Mesendoderm (in vitro differentiated cells): ENCODE measurements at regions not wholly inside any gene's neighbourhood (a gene's known extent, or its start where the extent isn't known, plus 50 kb on each side); places are given as distances from the start of the nearest gene placed in this dataset.

Experiments used
- DNase-seq: peaks from one replicate; pipeline ENCODE4 v3.0.0; 2013
- H2AK5ac ChIP-seq: 2 replicates; pipeline ENCODE4 v1.6.1; 2013; ENCODE audit warnings: low read length, inconsistent platforms
- H2BK120ac ChIP-seq: 2 replicates; pipeline ENCODE4 v1.6.1; 2013; ENCODE audit warnings: low read depth, mild to moderate bottlenecking, low read length, moderate library complexity, mixed read lengths
- H2BK15ac ChIP-seq: replicated peaks from 2 replicates; pipeline ENCODE4 v1.6.1; 2013; ENCODE audit warnings: low read depth, mild to moderate bottlenecking, moderate library complexity
- H2BK5ac ChIP-seq: 2 replicates; pipeline ENCODE4 v1.6.1; 2013; ENCODE audit warnings: low read length, inconsistent platforms
- H3K18ac ChIP-seq: 2 replicates; pipeline ENCODE4 v1.6.1; 2013; ENCODE audit warnings: mild to moderate bottlenecking, low read length, mixed read lengths
- H3K23ac ChIP-seq: one replicate; pipeline ENCODE4 v1.6.1; 2013; ENCODE audit warnings: low read length
- H3K27ac ChIP-seq: 2 replicates; pipeline ENCODE4 v1.5.1; 2013; ENCODE audit warnings: low read depth, mild to moderate bottlenecking, inconsistent platforms, low read length, moderate library complexity
- H3K27me3 ChIP-seq: 2 replicates; pipeline ENCODE4 v1.6.1; 2013; ENCODE audit warnings: low read length, control low read depth, mild to moderate bottlenecking, inconsistent platforms; ENCODE audit not compliant: insufficient read depth, poor library complexity
- H3K36me3 ChIP-seq: 2 replicates; pipeline ENCODE4 v1.6.1; 2013; ENCODE audit warnings: low read length, inconsistent platforms; ENCODE audit not compliant: control insufficient read depth, insufficient read depth
- H3K4ac ChIP-seq: one replicate; pipeline ENCODE4 v1.6.1; 2013; ENCODE audit warnings: low read depth, mild to moderate bottlenecking, low read length, moderate library complexity
- H3K4me1 ChIP-seq: 2 replicates; pipeline ENCODE4 v1.6.1; 2013; ENCODE audit warnings: low read depth, low read length, inconsistent platforms; ENCODE audit not compliant: control insufficient read depth
- H3K4me2 ChIP-seq: 2 replicates; pipeline ENCODE4 v1.6.1; 2013; ENCODE audit warnings: low read length
- H3K4me3 ChIP-seq: 2 replicates; pipeline ENCODE4 v1.5.1; 2013; ENCODE audit warnings: mild to moderate bottlenecking, low read length
- H3K56ac ChIP-seq: one replicate; pipeline ENCODE4 v1.6.1; 2013; ENCODE audit warnings: low read length
- H3K79me1 ChIP-seq: 2 replicates; pipeline ENCODE4 v1.6.1; 2013; ENCODE audit warnings: low read length, inconsistent platforms
- H3K79me2 ChIP-seq: 2 replicates; pipeline ENCODE4 v1.6.1; 2013; ENCODE audit warnings: mild to moderate bottlenecking, low read length; ENCODE audit not compliant: control insufficient read depth, insufficient read depth
- H3K9ac ChIP-seq: 2 replicates; pipeline ENCODE4 v1.6.1; 2013; ENCODE audit warnings: low read length, inconsistent platforms
- H4K5ac ChIP-seq: one replicate; pipeline ENCODE4 v1.6.1; 2013; ENCODE audit warnings: low read length
- H4K8ac ChIP-seq: one replicate; pipeline ENCODE4 v1.6.1; 2013; ENCODE audit warnings: low read depth, mild to moderate bottlenecking, control low read depth, low read length, moderate library complexity
- WGBS: extraction: QIAGEN DNeasy Blood & Tissue Kit; methylation state at CpG from one replicate; pipeline ENCODE4 v1.1.7; 2013; ENCODE audit warnings: low lambda C conversion rate, missing lambda C conversion rate; ENCODE audit not compliant: insufficient coverage; ENCODE audit errors: extremely low coverage; 5-methylcytosine and 5-hydroxymethylcytosine counted together

DNA sequence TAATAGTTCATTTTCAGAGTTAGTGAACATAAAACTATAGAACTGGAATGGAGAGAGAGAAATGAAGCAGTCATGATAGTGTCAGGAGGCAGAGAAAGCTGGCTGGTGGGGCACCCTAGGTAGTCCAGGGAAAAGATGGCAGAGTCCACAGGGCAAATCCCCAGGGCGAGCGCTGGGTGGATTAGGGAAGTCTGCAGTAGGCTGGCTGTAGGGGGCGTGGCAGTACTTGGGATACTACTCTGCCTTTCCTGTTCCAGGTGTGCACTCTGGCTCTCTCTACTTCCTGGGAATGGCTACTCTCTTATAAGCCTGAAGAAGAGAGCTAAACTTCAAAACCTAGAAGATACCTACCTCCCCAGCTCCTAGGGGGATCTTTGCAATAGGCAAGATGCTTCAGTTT lies 232.9 kb upstream of the SLC10A2 start:
- no peak overlapping the region for H3K27ac ChIP-seq
- H2BK15ac ChIP-seq, result no peak overlapping the region
- H2AK5ac ChIP-seq, result no peak overlapping the region
- H2BK5ac ChIP-seq, result no peak overlapping the region
- no peak overlapping the region for H3K4me3 ChIP-seq
- no peak overlapping the region for H3K18ac ChIP-seq
- no peak overlapping the region for H3K56ac ChIP-seq
- H3K36me3 ChIP-seq, result no peaks in the 10 kb centered on the region
- no peak overlapping the region for H3K4ac ChIP-seq
- H3K79me2 ChIP-seq, result no peaks in the 10 kb centered on the region
- no peaks in the 10 kb centered on the region for H3K4me1 ChIP-seq
- peak; percentile 70 for DNase-seq
- no CpG with 5 or more reads among the region's 3 CpGs for WGBS
- H3K27me3 ChIP-seq, result no peaks in the 10 kb centered on the region
- no peak overlapping the region for H2BK120ac ChIP-seq
- no peaks in the 10 kb centered on the region for H3K79me1 ChIP-seq
- no peak overlapping the region for H4K5ac ChIP-seq
- H3K4me2 ChIP-seq, result no peak overlapping the region
- H3K23ac ChIP-seq, result no peak overlapping the region
- H4K8ac ChIP-seq, result no peak overlapping the region
- H3K9ac ChIP-seq, result no peak overlapping the region

DNA sequence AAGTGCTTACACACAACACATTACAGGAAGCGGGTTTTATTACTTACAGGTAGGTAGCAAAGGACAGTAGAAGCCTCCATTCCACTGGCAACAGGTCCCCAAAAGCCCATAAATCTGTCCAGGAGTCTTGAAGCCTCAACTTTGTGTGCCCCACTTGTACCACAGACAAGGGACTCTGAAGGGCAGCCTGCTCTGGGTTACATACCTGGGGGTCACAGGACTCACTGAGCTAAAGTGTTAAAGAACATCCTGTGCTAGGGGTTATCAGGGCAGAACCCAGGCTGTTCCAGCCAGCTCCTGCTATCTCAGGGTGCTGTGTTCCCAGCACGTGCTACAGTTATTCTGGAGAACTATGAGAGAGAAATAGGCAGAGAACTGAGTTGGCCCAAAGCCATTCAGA lies 230.9 kb upstream of the SLC10A2 start:
- H3K36me3 ChIP-seq, result no peaks in the 10 kb centered on the region
- H3K79me2 ChIP-seq, result no peaks in the 10 kb centered on the region
- H3K27me3 ChIP-seq, result no peaks in the 10 kb centered on the region
- no peak overlapping the region for H4K5ac ChIP-seq
- H3K4ac ChIP-seq, result no peak overlapping the region
- no peak overlapping the region for H3K18ac ChIP-seq
- H3K56ac ChIP-seq, result no peak overlapping the region
- H3K4me2 ChIP-seq, result no peak overlapping the region
- no peaks in the 10 kb centered on the region for H3K4me1 ChIP-seq
- no peak overlapping the region for H4K8ac ChIP-seq
- no peak overlapping the region for H3K9ac ChIP-seq
- no peak overlapping the region for H2BK120ac ChIP-seq
- H3K27ac ChIP-seq, result no peak overlapping the region
- WGBS, result no CpG with 5 or more reads among the region's 2 CpGs
- H3K79me1 ChIP-seq, result no peaks in the 10 kb centered on the region
- H2AK5ac ChIP-seq, result no peak overlapping the region
- no peak overlapping the region for H3K23ac ChIP-seq
- no peak overlapping the region for H3K4me3 ChIP-seq
- DNase-seq, result no peak
- no peak overlapping the region for H2BK15ac ChIP-seq
- H2BK5ac ChIP-seq, result no peak overlapping the region

DNA sequence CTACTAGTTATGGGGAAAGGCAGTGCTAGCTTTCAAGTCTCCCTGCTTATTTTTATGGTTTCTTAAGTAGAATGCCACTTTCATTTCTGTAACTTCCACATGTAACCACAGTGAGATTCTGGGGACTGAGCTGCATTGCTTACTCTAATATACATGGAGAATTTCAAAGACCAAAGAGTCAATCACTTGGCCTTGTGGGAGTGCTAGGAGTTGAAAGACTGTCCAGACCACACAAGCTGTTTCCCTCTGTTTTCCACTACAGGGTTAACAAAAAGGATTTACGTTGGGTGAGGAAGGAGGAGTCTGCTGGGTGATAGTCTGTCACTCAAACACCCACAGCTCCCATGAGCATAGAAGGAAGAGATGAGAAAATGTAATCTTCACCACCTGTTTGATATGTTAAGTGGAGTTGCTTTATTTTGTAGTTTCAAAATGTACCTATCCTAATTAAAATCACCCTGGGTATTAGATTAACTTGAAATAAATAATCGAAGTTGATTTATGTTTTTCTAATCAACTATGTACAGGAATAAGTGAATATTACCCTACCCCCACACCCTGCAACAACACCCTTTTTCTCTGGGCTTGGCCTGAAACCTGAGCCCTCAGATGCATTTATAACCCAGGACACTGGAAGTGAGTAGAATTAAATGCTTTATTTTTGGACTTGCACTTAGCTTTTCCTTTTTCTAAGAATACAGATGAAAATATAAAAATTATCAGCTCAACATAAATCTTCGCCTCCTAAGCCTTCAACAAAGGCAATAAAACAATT lies 225.8 kb upstream of the SLC10A2 start:
- DNase-seq, result peak; percentile 28
- H3K79me2 ChIP-seq, result no peaks in the 10 kb centered on the region
- no CpG with 5 or more reads among the region's 3 CpGs for WGBS

DNA sequence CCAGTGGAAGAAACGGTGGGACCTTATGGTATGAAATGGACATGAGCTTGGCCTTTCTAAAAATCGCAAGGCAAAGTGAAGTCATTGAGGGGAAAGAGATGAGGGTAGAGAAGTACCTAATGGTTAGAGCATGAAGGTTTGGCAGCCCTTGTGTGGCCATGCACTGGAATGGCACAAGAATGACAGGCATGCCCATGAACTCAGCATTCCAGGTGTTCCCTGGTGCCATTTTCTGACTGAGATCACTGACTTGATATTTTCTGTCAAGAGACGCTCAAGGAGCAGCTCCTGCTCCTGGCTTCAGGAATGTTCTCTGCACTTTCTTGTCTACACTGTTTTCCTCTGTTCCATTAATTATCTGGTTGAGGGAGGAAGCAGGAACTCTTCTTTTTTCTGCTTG lies 225.0 kb upstream of the SLC10A2 start:
- Histone ChIP-seq H3K79me1 (no peaks in the 10 kb centered on the region), H2AK5ac (no peak overlapping the region), H2BK5ac (no peak overlapping the region), H3K4me1 (no peaks in the 10 kb centered on the region), H3K27ac (no peak overlapping the region), H4K5ac (no peak overlapping the region), H3K4me2 (no peak overlapping the region), H3K18ac (no peak overlapping the region), H4K8ac (no peak overlapping the region), H2BK120ac (no peak overlapping the region), H3K36me3 (no peaks in the 10 kb centered on the region), H3K4me3 (no peak overlapping the region), H3K27me3 (no peaks in the 10 kb centered on the region), H3K9ac (no peak overlapping the region), H3K4ac (no peak overlapping the region), H2BK15ac (no peak overlapping the region), H3K56ac (no peak overlapping the region), H3K79me2 (no peaks in the 10 kb centered on the region), H3K23ac (no peak overlapping the region)
- no CpG with 5 or more reads among the region's 3 CpGs for WGBS
- DNase-seq, result no peak

More for the DNA sequence above, 225.8 kb upstream of the SLC10A2 start:
- Histone ChIP-seq H3K36me3 (no peaks in the 10 kb centered on the region), H3K27ac (no peak overlapping the region), H3K18ac (no peak overlapping the region), H3K79me1 (no peaks in the 10 kb centered on the region), H2BK120ac (no peak overlapping the region), H3K23ac (no peak overlapping the region), H3K4me2 (no peak overlapping the region), H2BK5ac (no peak overlapping the region), H4K5ac (no peak overlapping the region), H2BK15ac (no peak overlapping the region), H3K56ac (no peak overlapping the region), H3K9ac (no peak overlapping the region), H3K4me1 (no peaks in the 10 kb centered on the region), H3K4ac (no peak overlapping the region), H4K8ac (no peak overlapping the region), H3K27me3 (no peaks in the 10 kb centered on the region), H3K4me3 (no peak overlapping the region), H2AK5ac (no peak overlapping the region)

DNA sequence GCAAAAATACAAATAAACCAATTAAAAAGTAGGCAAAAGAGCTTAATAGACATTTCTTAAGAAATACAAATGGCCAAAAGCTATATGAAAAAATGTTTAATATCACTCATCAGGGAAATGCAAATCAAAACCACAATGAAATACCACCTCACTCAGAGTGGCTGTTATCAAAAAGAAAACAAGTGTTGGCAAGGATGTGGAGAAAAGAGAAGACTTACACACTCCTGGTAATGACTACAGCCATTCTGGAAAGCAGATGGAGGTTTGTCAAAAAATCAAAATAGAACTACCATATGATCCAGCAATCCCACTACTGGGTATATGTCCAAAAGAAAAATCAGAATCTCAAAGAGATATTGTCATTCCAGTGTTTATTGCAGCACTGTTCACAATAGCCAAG lies 223.5 kb upstream of the SLC10A2 start:
- no peak overlapping the region for H3K4me3 ChIP-seq
- H3K27ac ChIP-seq, result no peak overlapping the region
- no peak for DNase-seq
- H2AK5ac ChIP-seq, result no peak overlapping the region
- no peak overlapping the region for H2BK15ac ChIP-seq
- H2BK5ac ChIP-seq, result no peak overlapping the region
- no peak overlapping the region for H3K4me2 ChIP-seq
- no peaks in the 10 kb centered on the region for H3K4me1 ChIP-seq
- no peaks in the 10 kb centered on the region for H3K27me3 ChIP-seq
- no peaks in the 10 kb centered on the region for H3K79me2 ChIP-seq
- H3K56ac ChIP-seq, result no peak overlapping the region
- no peak overlapping the region for H4K8ac ChIP-seq
- H3K18ac ChIP-seq, result no peak overlapping the region
- no peak overlapping the region for H2BK120ac ChIP-seq
- H4K5ac ChIP-seq, result no peak overlapping the region
- no peak overlapping the region for H3K23ac ChIP-seq
- no peak overlapping the region for H3K4ac ChIP-seq
- H3K79me1 ChIP-seq, result no peaks in the 10 kb centered on the region
- no peaks in the 10 kb centered on the region for H3K36me3 ChIP-seq
- H3K9ac ChIP-seq, result no peak overlapping the region

DNA sequence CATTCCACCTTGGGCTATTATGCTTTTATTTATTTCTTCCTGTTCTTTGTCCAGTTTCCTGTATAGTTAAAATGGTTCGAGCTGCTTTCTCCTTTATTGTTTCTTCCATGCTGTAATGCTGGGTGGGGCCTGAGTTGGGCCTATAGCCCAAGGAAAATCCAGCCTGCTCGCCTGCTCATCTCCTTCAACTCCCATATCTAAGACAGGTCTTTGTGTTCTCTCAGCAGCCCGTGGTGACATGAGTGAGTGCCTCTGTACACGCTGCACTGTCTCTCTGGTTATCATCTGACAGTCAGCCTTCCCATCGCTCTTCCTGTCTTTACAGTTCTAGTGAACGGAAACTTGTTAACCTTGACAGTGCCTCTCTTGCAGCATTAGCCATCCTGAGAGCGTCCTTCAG lies 221.9 kb upstream of the SLC10A2 start:
- no peak overlapping the region for H3K4ac ChIP-seq
- no peak overlapping the region for H3K23ac ChIP-seq

More for the DNA sequence above, 221.9 kb upstream of the SLC10A2 start:
- no peak overlapping the region for H4K8ac ChIP-seq
- no peaks in the 10 kb centered on the region for H3K79me1 ChIP-seq
- H3K36me3 ChIP-seq, result no peaks in the 10 kb centered on the region
- H3K9ac ChIP-seq, result no peak overlapping the region
- no peak overlapping the region for H3K18ac ChIP-seq
- no peak overlapping the region for H2BK15ac ChIP-seq
- no peak overlapping the region for H3K4me3 ChIP-seq
- no peak overlapping the region for H3K56ac ChIP-seq
- no peaks in the 10 kb centered on the region for H3K79me2 ChIP-seq
- no peaks in the 10 kb centered on the region for H3K27me3 ChIP-seq
- no peak overlapping the region for H3K27ac ChIP-seq
- H4K5ac ChIP-seq, result no peak overlapping the region
- H3K4me1 ChIP-seq, result no peaks in the 10 kb centered on the region
- H3K4me2 ChIP-seq, result no peak overlapping the region
- H2AK5ac ChIP-seq, result no peak overlapping the region
- no peak overlapping the region for H2BK5ac ChIP-seq
- no CpG with 5 or more reads among the region's 7 CpGs for WGBS
- no peak overlapping the region for H2BK120ac ChIP-seq
- DNase-seq, result no peak
